ENCODE measurements at regions not wholly inside any gene's neighbourhood (a gene's known extent, or its start where the extent isn't known, plus 50 kb on each side); places are given as distances from the start of the nearest gene placed in this dataset.

DNA sequence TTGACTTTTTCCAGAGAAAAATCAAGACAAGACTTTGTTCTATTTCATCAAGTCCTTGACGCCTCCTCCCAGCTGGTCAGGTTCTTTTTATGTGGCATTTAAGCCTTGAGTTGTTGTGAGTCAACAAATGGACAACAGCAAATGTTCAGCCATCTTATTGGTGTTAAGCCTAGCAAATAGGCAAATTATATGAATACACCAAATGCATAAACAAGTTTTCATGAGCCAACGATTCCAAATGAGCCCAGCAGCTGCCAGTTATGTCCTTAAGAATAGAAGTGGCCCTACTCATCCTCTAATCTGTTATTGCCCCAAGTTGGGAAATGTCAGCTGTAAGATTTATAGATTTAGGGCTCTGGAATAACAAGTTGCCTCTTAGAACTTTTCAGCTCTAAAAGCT lies 312.0 kb downstream of the SOX4 start:
- TF ChIP-seq, protein P1, sequence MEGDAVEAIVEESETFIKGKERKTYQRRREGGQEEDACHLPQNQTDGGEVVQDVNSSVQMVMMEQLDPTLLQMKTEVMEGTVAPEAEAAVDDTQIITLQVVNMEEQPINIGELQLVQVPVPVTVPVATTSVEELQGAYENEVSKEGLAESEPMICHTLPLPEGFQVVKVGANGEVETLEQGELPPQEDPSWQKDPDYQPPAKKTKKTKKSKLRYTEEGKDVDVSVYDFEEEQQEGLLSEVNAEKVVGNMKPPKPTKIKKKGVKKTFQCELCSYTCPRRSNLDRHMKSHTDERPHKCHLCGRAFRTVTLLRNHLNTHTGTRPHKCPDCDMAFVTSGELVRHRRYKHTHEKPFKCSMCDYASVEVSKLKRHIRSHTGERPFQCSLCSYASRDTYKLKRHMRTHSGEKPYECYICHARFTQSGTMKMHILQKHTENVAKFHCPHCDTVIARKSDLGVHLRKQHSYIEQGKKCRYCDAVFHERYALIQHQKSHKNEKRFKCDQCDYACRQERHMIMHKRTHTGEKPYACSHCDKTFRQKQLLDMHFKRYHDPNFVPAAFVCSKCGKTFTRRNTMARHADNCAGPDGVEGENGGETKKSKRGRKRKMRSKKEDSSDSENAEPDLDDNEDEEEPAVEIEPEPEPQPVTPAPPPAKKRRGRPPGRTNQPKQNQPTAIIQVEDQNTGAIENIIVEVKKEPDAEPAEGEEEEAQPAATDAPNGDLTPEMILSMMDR (IDR thresholded peaks at IDR 0.05; ENCODE audit: insufficient read depth, low read depth, low read length) = no peak
- no peak for TF ChIP-seq EZH2 (IDR thresholded peaks at IDR 0.05; ENCODE audit: insufficient read depth, low read length)
